Neural cell (in vitro differentiated cells): ENCODE measurements at regions not wholly inside any gene's neighbourhood (a gene's known extent, or its start where the extent isn't known, plus 50 kb on each side); places are given as distances from the start of the nearest gene placed in this dataset.

Source experiments
- POLR2AphosphoS5 ChIP-seq: IDR thresholded peaks from 2 replicates; pipeline ENCODE4 v1.6.1; 2012
- TF ChIP-seq, protein P1 (sequence below): fragments of 450-650 bp; IDR thresholded peaks from 2 replicates; pipeline ENCODE4 v1.5.1; 2014; ENCODE audit warnings: antibody characterized with exemption, mild to moderate bottlenecking, moderate library complexity; ENCODE audit not compliant: poor library complexity, severe bottlenecking
- TF ChIP-seq, protein P2 (sequence below): IDR thresholded peaks from 2 replicates; pipeline ENCODE4 v1.6.1; 2012; ENCODE audit warnings: borderline replicate concordance

DNA sequence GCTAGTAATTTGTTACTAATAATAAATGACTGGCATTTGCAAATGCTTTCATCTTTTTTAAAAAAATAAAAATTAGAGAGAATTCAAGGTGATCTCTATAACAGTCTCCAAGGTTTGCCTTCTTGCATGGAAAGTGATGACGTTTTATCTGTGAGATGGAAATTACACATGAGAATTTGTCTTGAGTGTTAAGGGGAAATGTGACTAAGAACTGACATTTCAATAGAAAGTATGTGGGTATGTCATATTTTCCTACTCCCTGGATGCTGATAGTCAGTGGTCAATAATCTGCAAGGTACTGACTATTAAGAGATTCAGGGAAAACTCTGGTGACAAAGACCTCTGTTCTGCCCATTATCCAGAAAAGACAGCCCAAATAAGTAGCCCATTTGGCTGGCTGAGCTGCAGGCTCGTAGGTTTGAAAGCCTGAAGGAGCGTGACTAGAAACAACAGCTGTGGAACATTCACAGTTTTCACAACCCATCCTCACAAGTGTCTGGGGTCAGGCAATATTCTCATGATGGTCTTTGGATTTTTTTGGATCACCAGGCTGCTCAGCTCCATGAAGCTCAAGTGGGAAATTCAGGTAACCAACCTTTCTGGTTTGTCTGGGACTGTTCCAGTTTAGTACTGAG, 49.7 kb upstream of the WSCD1 start:
- no peak for TF ChIP-seq POLR2AphosphoS5
- TF ChIP-seq, protein P1, sequence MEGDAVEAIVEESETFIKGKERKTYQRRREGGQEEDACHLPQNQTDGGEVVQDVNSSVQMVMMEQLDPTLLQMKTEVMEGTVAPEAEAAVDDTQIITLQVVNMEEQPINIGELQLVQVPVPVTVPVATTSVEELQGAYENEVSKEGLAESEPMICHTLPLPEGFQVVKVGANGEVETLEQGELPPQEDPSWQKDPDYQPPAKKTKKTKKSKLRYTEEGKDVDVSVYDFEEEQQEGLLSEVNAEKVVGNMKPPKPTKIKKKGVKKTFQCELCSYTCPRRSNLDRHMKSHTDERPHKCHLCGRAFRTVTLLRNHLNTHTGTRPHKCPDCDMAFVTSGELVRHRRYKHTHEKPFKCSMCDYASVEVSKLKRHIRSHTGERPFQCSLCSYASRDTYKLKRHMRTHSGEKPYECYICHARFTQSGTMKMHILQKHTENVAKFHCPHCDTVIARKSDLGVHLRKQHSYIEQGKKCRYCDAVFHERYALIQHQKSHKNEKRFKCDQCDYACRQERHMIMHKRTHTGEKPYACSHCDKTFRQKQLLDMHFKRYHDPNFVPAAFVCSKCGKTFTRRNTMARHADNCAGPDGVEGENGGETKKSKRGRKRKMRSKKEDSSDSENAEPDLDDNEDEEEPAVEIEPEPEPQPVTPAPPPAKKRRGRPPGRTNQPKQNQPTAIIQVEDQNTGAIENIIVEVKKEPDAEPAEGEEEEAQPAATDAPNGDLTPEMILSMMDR: no peak
- TF ChIP-seq, protein P2, sequence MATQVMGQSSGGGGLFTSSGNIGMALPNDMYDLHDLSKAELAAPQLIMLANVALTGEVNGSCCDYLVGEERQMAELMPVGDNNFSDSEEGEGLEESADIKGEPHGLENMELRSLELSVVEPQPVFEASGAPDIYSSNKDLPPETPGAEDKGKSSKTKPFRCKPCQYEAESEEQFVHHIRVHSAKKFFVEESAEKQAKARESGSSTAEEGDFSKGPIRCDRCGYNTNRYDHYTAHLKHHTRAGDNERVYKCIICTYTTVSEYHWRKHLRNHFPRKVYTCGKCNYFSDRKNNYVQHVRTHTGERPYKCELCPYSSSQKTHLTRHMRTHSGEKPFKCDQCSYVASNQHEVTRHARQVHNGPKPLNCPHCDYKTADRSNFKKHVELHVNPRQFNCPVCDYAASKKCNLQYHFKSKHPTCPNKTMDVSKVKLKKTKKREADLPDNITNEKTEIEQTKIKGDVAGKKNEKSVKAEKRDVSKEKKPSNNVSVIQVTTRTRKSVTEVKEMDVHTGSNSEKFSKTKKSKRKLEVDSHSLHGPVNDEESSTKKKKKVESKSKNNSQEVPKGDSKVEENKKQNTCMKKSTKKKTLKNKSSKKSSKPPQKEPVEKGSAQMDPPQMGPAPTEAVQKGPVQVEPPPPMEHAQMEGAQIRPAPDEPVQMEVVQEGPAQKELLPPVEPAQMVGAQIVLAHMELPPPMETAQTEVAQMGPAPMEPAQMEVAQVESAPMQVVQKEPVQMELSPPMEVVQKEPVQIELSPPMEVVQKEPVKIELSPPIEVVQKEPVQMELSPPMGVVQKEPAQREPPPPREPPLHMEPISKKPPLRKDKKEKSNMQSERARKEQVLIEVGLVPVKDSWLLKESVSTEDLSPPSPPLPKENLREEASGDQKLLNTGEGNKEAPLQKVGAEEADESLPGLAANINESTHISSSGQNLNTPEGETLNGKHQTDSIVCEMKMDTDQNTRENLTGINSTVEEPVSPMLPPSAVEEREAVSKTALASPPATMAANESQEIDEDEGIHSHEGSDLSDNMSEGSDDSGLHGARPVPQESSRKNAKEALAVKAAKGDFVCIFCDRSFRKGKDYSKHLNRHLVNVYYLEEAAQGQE: no peak
